GM19438 (cell line): ENCODE measurements at regions not wholly inside any gene's neighbourhood (a gene's known extent, or its start where the extent isn't known, plus 50 kb on each side); places are given as distances from the start of the nearest gene placed in this dataset.

Experiments used
- ATAC-seq: cut with Tn5 transposase; IDR thresholded peaks from one replicate; pipeline ENCODE4 v1.9.1; 2021; ENCODE audit warnings: low read depth; ENCODE audit not compliant: unreplicated experiment

- ATAC-seq: no peak
These were observed 140.5 kb upstream of the OPRM1 start for GRCh38 chr6:153898360-153899059.

- no peak for ATAC-seq
These were observed 156.6 kb upstream of the OPRM1 start for GRCh38 chr6:153882411-153882810.

GRCh38 chr6:153873541-153873940 is 165.5 kb upstream of the OPRM1 start:
- ATAC-seq: no peak

GRCh38 chr6:153872946-153873345 is 166.1 kb upstream of the OPRM1 start:
- no peak for ATAC-seq

GRCh38 chr6:153862927-153863326 is 176.1 kb upstream of the OPRM1 start:
- ATAC-seq: no peak

GRCh38 chr6:153862139-153862538 is 176.9 kb upstream of the OPRM1 start:
- no peak for ATAC-seq

GRCh38 chr6:153858529-153858928 is 180.5 kb upstream of the OPRM1 start:
- no peak for ATAC-seq

GRCh38 chr6:153856929-153857376 is 182.1 kb upstream of the OPRM1 start:
- no peak for ATAC-seq

- no peak for ATAC-seq
These were observed 186.6 kb upstream of the OPRM1 start for GRCh38 chr6:153852481-153852880.

GRCh38 chr6:153852034-153852433 is 187.0 kb upstream of the OPRM1 start:
- ATAC-seq: no peak

GRCh38 chr6:153849072-153849779 is 189.8 kb upstream of the OPRM1 start:
- ATAC-seq: no peak

- ATAC-seq: no peak
These were observed 195.6 kb upstream of the OPRM1 start for GRCh38 chr6:153843420-153843819.

GRCh38 chr6:153842491-153842890 is 196.5 kb upstream of the OPRM1 start:
- ATAC-seq: no peak

GRCh38 chr6:153840039-153840850 is 198.8 kb upstream of the OPRM1 start:
- no peak for ATAC-seq

- ATAC-seq: no peak
These were observed 206.5 kb upstream of the OPRM1 start for GRCh38 chr6:153832543-153832942.

GRCh38 chr6:153831350-153832078 is 207.5 kb upstream of the OPRM1 start:
- no peak for ATAC-seq

GRCh38 chr6:153817173-153817572 is 221.9 kb upstream of the OPRM1 start:
- ATAC-seq: no peak

GRCh38 chr6:153816366-153816765 is 222.7 kb upstream of the OPRM1 start:
- ATAC-seq: no peak

- ATAC-seq: no peak
These were observed 224.9 kb upstream of the OPRM1 start for GRCh38 chr6:153814136-153814535.

GRCh38 chr6:153804755-153805330 is 234.2 kb upstream of the OPRM1 start:
- no peak for ATAC-seq
